CD4-positive, alpha-beta T cell (primary cell): ENCODE measurements at regions not wholly inside any gene's neighbourhood (a gene's known extent, or its start where the extent isn't known, plus 50 kb on each side); places are given as distances from the start of the nearest gene placed in this dataset.

ENCODE experiments used
- ATAC-seq: fragments of 200-7000 bp; cut with Tn5 transposase; one replicate; pipeline ENCODE4 v1.10.0; 2022; ENCODE audit warnings: mild to moderate bottlenecking; ENCODE audit not compliant: poor library complexity
- CTCF ChIA-PET: fragments of 350-600 bp; sonication (Branson Sonifier 250); formaldehyde crosslinking; loops from one replicate; lab custom pipeline; 2021; ENCODE audit warnings: antibody characterized with exemption, inconsistent platforms; lab: Charles Lee
- POLR2A ChIA-PET: fragments of 350-600 bp; sonication (Branson Sonifier 250); formaldehyde crosslinking; loops from one replicate; lab custom pipeline; 2021; ENCODE audit warnings: antibody characterized with exemption, inconsistent platforms; lab: Charles Lee
- DNase-seq, 14 experiments: peaks; one replicate each; pipeline ENCODE4 v3.0.0-alpha.2; 2013 to 2020; ENCODE audit warnings: mixed read lengths in 2 of 14
- H3K27ac ChIP-seq, 2 donors: one replicate each; pipeline versions ENCODE4 v1.5.1 to v1.7.0; 2013; ENCODE audit warnings: low read length in 2 of 2, low read depth in 1 of 2, mild to moderate bottlenecking in 1 of 2
- H3K27me3 ChIP-seq, 2 experiments: 1 replicate in 1 of 2; 2 replicates in 1 of 2; pipeline versions ENCODE4 v1.6.1 to v1.7.0; 2013; ENCODE audit warnings: low read length in 2 of 2, control low read depth in 1 of 2, mild to moderate bottlenecking in 1 of 2, moderate library complexity in 1 of 2; ENCODE audit not compliant: insufficient read depth in 2 of 2, control insufficient read depth in 1 of 2
- H3K36me3 ChIP-seq: one replicate; pipeline ENCODE4 v1.6.1; 2013; ENCODE audit warnings: low read length, control low read depth; ENCODE audit not compliant: insufficient read depth
- H3K4me1 ChIP-seq: one replicate; pipeline ENCODE4 v1.6.1; 2013; ENCODE audit warnings: low read length, control low read depth; ENCODE audit not compliant: insufficient read depth
- H3K4me3 ChIP-seq: one replicate; pipeline ENCODE4 v1.5.1; 2013; ENCODE audit warnings: mild to moderate bottlenecking, low read length, moderate library complexity
- H3K9me3 ChIP-seq, 2 experiments: 1 replicate in 1 of 2; 2 replicates in 1 of 2; pipeline versions ENCODE4 v1.6.1 to v1.7.0; 2013; ENCODE audit warnings: low read length in 2 of 2, mild to moderate bottlenecking in 2 of 2, control low read depth in 1 of 2, moderate library complexity in 1 of 2; ENCODE audit not compliant: control insufficient read depth in 1 of 2, insufficient read depth in 1 of 2
- H3K27ac Mint-ChIP-seq: one replicate; pipeline ENCODE4 v1.8.0; 2020; ENCODE audit warnings: mixed read lengths
- H3K27me3 Mint-ChIP-seq: one replicate; pipeline ENCODE4 v1.8.0; 2021; ENCODE audit warnings: mixed read lengths
- H3K36me3 Mint-ChIP-seq: one replicate; pipeline ENCODE4 v1.8.0; 2021; ENCODE audit warnings: low read depth, mixed read lengths
- H3K4me1 Mint-ChIP-seq: one replicate; pipeline ENCODE4 v1.8.0; 2021; ENCODE audit warnings: low read depth, mixed read lengths
- H3K4me3 Mint-ChIP-seq: one replicate; pipeline ENCODE4 v1.8.0; 2020; ENCODE audit warnings: mild to moderate bottlenecking, mixed read lengths
- H3K9me3 Mint-ChIP-seq: one replicate; pipeline ENCODE4 v1.8.0; 2020; ENCODE audit warnings: mixed read lengths
- CTCF ChIP-seq: fragments of 200-600 bp; IDR thresholded peaks from one replicate; pipeline ENCODE4 v1.8.0; 2022; ENCODE audit warnings: antibody characterized with exemption, mild to moderate bottlenecking
- intact Hi-C, 2 experiments: fragments of 100-400 bp; cut with DNase I in 1 of 2; cut with micrococcal nuclease in 1 of 2; formaldehyde crosslinking; loops; one replicate each; pipeline versions ENCODE4 v1.15.1 to v1.9.0; 2023 to 2025; cut with DNase I, micrococcal nuclease

- no peaks in the 10 kb centered on the region for H3K27me3 ChIP-seq
- no peak for ATAC-seq
- no peak overlapping the region for H3K27ac ChIP-seq
- ChIA-PET CTCF (no interaction called here), POLR2A (no interaction called here)
- intact Hi-C loops = no loop called here
- H3K4me3 ChIP-seq = no peak overlapping the region
- H3K27me3 Mint-ChIP-seq = no peaks in the 10 kb centered on the region
- peaks cover 5% of the 10 kb centered on the region for H3K9me3 Mint-ChIP-seq
- no peaks in the 10 kb centered on the region for H3K36me3 ChIP-seq
- H3K4me1 ChIP-seq = peaks cover 6% of the 10 kb centered on the region
- H3K36me3 Mint-ChIP-seq = no peaks in the 10 kb centered on the region
- H3K4me1 Mint-ChIP-seq = peaks cover 7% of the 10 kb centered on the region
- DNase-seq = no peak
- H3K4me3 Mint-ChIP-seq = no peak overlapping the region
- H3K27ac Mint-ChIP-seq = no peak overlapping the region
- no peak for TF ChIP-seq CTCF
- H3K9me3 ChIP-seq = no peaks in the 10 kb centered on the region
These were observed 64.1 kb downstream of the CCR1 start for GRCh38 chr3:46143951-46144473.

GRCh38 chr3:46141813-46142212 lies 66.3 kb downstream of the CCR1 start:
- H3K27me3 Mint-ChIP-seq = no peaks in the 10 kb centered on the region
- H3K27me3 ChIP-seq = no peaks in the 10 kb centered on the region
- H3K4me3 Mint-ChIP-seq = no peak overlapping the region
- H3K4me1 ChIP-seq = peaks cover 4% of the 10 kb centered on the region
- POLR2A ChIA-PET = no interaction called here
- CTCF ChIA-PET = no interaction called here
- intact Hi-C loops = no loop called here
- H3K27ac ChIP-seq = no peak overlapping the region
- no peak for ATAC-seq
- H3K36me3 Mint-ChIP-seq = no peaks in the 10 kb centered on the region
- no peaks in the 10 kb centered on the region for H3K9me3 ChIP-seq
- DNase-seq = peak in 2 of 14 experiments; percentile 50 to 63
- peaks cover 6% of the 10 kb centered on the region for H3K4me1 Mint-ChIP-seq
- H3K4me3 ChIP-seq = no peak overlapping the region
- H3K36me3 ChIP-seq = no peaks in the 10 kb centered on the region
- H3K27ac Mint-ChIP-seq = no peak overlapping the region
- no peak for TF ChIP-seq CTCF
- H3K9me3 Mint-ChIP-seq = peaks cover 5% of the 10 kb centered on the region

- no peak overlapping the region for H3K4me3 Mint-ChIP-seq
These were observed 69.5 kb downstream of the CCR1 start for GRCh38 chr3:46138581-46138980.

More at GRCh38 chr3:46138581-46138980, 69.5 kb downstream of the CCR1 start:
- Mint-ChIP-seq H3K36me3 (no peaks in the 10 kb centered on the region), H3K27ac (no peak overlapping the region), H3K4me1 (no peaks in the 10 kb centered on the region), H3K27me3 (no peaks in the 10 kb centered on the region), H3K9me3 (peaks cover 5% of the 10 kb centered on the region)
- TF ChIP-seq CTCF = no peak
- no peak overlapping the region for H3K27ac ChIP-seq
- no peaks in the 10 kb centered on the region for H3K27me3 ChIP-seq
- intact Hi-C loops = no loop called here
- ATAC-seq (no peak), DNase-seq (no peak)
- H3K9me3 ChIP-seq = no peaks in the 10 kb centered on the region
- ChIA-PET POLR2A (no interaction called here), CTCF (no interaction called here)
- no peaks in the 10 kb centered on the region for H3K4me1 ChIP-seq
- no peak overlapping the region for H3K4me3 ChIP-seq
- no peaks in the 10 kb centered on the region for H3K36me3 ChIP-seq
